NCI-H2171 (cell line): ENCODE measurements at regions not wholly inside any gene's neighbourhood (a gene's known extent, or its start where the extent isn't known, plus 50 kb on each side); places are given as distances from the start of the nearest gene placed in this dataset.

Experiments
- DNase-seq: peaks from one replicate; lab custom pipeline; 2025; lab: John Stamatoyannopoulos, UW

DNA sequence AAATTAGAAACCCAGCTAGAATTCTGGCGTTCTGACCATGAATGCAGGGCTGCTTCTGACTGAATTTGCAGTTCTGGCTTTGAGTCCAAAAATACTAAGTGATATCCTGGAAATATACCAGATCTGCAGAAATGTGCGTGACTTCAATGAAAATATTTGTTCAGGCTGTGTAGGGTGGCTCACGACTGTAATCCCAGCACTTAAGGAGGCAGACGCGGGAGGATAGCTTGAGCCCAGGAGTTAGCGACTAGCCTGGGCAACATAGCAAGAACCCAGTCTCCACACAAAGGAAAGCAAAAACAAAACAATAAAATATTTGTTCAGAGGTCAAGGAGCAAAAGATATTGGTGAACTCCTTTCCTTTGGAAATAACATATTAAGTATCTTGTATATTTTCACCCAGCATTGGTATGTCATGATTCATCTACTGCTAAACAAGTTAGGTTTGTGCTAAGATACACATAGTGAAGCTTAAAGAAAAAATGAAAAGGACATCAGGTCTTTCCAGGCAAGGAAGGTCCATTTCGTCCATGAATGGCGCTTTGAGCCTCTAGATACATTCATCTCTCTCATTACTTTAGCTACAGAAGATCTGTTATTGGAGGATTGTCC lies 239.2 kb downstream of the CMPK2 start:
- no peak for DNase-seq

DNA sequence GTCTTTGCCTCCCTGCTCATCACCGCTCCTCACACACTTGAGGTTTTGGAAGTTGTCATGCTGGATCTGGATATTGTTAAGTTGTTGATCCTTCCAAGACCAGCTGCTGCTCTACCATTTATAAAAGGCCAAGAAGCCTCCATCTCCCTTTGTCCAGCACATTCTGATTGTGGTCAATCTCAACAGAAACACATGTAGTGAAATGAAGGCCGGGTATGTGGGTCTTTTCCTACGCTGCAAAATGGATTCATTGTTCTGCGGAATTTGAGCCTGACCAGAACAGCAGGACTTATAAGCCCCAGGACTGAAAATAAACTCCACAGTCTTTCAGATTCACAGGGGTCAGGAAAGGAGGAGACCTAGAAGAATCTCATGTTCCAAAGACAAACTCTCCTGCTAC lies 238.4 kb downstream of the CMPK2 start:
- DNase-seq = no peak

DNA sequence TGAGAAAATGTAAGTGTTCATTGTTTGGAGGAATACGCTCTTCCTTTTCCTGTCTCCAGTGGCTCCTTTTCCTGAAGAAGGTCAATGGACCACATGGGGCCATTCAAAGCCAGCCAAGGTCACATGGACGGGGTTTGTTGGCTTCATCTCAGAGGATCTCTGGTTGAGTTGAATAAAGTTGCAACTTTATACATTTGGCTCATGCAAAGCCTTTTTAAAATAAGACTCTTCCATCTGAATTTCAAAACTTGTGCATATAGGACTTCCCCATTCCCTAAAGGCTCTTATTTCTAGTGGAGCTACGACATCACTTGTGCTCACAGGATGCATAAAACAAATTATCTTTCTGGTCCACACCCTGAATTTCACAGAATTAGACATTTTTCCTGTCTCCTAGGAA lies 235.5 kb downstream of the CMPK2 start:
- DNase-seq = no peak

DNA sequence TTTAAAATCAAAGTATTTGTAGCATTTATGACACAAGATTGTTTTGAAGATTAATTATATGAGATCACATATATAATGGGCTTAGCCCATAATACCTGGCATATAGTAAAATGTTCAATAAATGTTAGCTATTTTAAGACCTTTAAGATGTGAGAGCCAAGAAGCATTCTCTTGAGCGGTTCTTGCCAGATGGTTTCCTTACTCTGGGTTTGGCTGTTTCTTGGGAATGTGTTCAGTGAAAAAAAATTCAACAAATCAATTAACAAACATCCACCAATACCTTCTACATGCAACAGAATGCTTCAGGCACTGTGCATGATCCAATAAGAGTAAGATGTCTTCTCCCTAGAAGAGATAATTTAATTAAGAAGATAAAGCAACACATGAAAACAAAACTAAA lies 230.4 kb downstream of the CMPK2 start:
- DNase-seq = no peak

DNA sequence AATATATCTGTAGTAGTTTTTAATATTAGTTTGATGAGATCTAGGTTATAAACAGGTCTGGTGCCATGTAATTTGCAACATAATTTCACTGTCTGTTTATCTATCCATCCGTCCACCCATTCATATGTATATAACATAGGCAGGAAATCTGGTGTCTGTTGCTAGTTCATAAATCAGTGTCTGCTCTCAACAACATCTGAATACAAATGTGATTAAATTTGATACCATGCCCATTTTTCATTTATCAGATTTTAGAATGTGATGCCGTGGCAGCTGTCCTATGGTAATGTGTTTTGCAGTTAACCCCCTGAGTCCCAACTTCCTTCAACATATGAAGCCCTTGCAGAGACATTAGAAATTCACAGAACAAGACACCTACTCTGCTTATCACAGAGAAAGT lies 228.4 kb downstream of the CMPK2 start:
- DNase-seq = peak; percentile 88

DNA sequence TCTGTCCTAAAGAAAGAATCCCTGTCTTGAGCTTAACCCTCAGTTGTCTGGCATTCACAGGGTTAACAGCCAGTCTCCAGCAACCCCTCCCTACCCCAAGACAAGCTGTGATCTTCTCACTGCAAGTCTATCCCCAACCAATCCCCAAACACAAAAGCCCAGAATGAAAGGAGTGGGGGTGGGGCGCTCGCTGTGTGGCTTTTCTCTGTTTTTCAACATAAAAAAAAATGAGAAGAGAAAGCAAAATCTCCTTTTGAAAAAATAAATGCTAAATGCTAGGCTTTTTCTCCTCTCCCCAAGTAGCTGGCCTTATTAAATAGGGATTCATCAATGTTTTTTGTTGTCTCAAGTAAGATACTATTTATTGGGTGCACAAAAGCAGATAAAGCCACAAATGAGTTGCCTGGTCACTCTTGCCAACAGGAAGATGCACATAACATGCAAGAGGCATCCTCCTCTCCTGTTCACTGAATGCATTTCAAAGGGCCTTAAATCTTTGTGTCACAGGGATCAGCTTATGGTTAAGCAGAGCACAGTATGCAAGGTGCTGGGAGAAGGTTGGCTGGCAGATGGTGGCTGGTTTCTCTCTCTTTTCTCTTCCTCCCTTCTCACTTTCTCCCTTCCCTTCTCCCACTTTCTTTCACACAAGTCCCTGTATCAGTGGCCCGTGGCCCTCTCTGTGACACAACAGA lies 225.6 kb downstream of the CMPK2 start:
- peak; percentile 95 for DNase-seq

DNA sequence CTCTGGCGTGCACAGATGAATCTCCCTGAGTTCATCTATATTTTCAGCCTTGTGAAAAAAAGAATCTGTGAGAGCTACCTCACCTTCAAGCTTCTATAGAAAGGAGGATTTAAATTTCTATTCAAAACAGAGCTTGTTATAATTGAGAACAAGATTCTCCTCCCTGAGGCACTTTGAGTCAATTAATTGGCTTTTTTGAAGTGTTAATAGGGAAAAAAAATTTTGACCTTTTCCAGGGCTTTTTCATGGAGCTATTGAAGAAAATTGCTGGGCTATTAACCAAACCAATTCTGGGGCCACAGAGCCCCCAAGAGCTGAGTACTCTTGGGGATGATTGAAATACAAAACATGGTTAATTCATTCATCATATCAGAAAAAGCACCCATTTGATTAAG lies 225.1 kb downstream of the CMPK2 start:
- DNase-seq = no peak

DNA sequence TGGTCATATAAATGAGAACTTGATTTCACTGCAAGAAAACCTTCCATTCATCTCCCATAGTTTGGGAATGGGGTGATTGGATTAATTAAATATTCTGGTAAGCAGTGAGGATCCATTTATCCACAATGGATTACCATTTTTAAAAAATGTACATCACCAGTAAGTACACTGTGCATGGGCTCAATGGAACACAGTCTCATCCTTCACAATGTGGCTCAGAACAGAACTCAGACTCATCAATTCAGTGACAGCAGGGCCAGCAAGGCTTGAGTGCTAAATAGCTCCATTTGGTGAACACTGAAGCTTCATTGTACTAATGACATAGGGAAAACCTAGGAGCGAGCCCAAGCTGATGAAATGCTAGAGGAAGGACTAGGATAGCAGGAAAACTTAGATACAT lies 223.8 kb downstream of the CMPK2 start:
- DNase-seq = peak; percentile 82

DNA sequence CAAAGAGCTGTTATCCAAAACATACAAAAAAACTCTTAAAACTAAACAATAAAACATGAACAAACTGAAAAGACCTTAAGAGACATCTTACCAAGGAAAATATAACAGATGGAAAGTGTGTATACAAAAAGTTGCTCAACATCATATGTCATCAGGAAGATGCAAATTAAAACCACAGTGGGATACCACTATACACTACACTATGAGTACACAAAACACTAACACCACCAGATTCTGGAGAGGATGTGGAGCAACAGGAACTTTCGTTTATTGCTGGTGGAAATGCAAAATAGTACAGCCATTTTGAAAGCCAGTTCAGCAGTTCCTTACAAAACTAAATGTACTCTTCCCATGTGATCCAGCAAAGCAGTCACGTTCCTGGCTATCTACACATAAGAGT lies 221.4 kb downstream of the CMPK2 start:
- no peak for DNase-seq

DNA sequence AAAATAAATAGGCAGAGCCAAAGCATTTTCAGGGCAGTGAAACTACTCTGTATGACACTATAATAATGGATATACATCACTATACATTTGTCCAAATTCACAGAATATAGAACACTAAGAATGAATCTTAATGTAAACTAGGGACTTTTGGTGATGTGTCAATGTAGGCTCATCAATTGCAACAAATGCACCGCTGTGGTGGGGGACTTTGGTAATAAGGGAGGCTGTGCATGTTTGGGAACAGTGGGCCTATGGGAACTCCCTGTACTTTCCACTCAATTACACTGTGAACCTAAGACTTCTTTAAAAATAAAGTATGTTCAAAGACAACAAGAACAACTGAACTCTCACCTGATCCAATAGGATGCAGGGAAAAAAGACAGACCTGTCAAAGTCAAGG lies 220.7 kb downstream of the CMPK2 start:
- DNase-seq = no peak

DNA sequence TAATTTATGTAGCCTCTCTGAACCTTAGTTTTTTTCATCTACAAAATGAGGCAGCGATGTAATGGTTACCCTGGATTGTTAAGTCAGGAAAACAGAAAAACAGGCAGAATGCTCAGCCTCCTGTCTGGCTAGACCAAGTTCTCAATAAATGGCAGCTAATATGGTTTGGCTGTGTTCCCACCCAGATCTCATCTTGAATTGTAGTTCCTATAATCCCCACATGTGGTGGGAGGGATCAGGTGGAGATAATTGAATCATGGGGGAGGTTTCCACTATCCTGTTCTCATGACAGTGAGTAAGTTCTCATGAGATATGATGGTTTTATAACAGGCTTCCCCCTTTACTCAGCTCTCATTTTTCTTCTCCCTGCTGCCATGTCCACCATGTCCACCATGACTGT lies 220.0 kb downstream of the CMPK2 start:
- DNase-seq = peak; percentile 24

DNA sequence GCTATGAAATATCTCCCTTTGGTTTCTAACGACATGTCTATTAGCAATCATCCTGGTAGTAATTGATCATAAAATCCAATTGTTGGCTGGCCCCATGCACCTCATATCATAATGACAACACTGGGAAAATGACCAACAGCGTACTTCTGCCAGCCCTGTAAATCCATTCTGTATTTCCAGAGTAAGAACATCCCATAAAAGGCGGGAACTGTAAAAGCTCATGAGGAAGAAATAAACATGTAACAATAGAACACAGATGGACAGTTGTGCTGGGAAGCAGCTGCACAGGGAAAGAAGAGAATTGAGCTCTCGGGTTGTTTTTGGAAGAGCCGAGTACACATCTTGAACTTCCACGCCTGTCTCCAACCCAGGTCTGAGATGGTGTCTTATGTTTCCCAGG lies 218.7 kb downstream of the CMPK2 start:
- DNase-seq = no peak

DNA sequence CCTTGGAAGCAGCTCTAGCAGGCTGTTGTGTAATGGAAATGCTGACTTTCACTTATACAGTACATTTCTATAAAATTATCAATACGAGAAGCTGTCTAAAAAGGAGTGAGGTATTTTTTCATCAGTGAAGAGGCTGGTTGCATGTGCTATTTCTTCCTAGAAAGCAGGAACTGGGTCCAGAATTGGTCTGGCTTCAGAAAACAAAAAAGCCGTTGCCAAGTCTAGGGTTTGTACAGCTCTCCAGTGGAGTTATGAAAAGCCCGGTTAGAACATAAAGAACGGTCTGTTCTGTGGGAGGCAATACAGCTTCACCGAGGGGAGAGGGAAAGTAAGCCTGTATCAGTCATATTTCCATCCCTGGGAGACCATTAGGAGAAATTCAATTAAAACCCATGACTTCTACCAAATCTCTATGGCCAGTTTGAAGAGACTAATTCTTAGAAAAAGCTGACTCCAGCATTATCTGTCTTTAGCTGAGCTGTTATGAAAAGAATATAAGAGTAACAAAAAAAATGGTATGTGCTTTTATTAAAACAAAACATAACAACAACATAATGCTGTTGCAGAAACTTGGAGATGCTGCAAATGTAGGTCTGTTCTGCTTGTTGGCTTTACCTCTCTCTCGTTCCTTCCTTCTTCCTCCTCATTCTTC lies 217.0 kb downstream of the CMPK2 start:
- no peak for DNase-seq

DNA sequence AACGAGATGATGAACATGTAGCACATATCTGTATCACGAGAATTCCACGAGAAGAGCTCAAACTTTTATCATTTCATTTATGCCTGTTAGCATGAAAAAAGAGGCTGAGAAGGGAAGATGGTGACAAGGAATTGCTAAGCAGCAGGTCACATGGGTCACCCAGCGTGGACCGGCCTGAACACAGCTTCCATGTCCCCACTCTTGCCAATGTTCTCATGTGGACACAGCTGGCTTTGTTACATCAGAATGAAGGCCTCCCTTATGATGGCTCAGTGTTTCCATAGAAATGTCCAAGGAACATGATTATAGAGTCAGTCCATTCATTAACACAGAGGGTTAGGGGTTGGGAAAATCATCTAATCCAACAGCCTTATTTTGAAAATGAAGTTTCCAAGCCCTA lies 215.4 kb downstream of the CMPK2 start:
- DNase-seq = no peak

DNA sequence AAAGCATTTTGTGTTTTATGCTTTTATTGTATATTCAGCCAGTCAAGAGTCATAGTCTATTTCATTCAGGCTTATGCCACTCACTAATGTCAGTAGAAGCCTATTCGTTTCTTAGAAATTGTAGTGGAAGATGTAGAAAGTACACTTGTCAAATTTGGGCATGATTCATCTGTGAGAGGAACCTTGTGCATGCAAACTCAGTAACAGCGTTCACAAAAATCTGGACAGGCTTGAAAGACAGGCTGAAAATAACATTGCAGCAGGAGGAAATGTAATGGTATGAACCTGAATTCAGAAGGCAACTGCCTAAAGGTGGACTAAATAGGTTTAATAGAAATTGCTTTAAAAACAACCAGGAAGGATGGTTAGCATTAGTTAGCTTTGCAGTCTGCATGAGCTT lies 213.5 kb downstream of the CMPK2 start:
- no peak for DNase-seq

DNA sequence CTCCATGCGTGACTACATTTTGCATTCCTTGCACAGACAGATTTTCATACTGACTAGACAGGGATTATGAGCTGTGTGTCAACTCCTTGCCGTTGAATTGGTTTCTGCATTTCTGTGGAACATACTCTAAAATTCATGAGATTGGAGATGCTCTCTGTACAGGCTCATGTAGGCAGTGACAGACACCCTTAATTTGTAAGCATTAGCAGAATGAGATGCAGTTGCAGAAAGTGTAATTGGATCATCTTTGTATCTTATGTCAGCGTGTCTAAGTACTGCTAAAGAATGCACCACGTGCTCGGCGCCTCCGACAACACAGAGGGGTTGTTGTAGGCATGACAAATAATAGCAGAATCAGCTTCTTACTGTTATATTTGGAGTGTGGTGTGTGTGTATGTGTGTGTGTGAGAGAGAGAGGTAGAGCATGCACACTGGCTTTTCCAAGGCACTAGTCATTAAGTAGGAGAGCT lies 212.4 kb downstream of the CMPK2 start:
- DNase-seq = no peak

DNA sequence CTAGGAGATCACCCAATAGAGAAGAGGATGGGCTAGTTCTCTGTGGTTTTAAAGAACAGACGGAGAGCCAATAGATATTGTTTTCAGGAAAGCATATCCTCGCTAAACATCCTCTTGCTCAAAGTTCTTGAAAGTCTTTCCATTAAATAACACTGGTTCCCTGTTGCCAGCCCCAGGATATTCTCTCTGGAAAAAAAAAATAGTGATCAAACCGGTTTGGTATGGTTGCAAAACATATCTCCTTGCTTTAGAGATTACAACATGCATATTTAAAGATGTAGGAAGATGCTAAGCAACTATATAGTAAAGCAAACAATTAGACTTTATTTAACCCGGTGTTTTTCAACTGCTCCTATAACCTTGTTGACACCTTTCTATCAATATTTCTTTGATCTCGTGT lies 211.4 kb downstream of the CMPK2 start:
- DNase-seq = no peak

DNA sequence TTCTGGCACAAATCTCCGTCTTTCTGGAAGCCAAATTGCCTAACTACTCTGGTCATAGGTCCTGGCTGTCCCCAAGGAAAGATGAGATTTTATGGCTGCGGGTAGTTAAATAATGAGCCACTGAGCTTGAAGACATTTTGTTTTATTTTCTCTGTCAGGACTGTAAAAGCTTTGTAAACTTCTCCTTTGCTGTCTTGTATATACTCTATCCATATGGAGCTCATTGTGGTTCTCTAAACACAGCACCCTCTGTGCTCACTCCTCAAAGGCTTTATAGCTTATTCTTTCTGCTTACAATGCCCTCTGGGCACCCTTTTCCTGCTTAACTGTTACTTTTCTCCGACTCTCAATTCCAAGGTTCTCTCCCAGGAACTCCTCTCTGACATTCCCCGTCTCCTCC lies 209.1 kb downstream of the CMPK2 start:
- no peak for DNase-seq

DNA sequence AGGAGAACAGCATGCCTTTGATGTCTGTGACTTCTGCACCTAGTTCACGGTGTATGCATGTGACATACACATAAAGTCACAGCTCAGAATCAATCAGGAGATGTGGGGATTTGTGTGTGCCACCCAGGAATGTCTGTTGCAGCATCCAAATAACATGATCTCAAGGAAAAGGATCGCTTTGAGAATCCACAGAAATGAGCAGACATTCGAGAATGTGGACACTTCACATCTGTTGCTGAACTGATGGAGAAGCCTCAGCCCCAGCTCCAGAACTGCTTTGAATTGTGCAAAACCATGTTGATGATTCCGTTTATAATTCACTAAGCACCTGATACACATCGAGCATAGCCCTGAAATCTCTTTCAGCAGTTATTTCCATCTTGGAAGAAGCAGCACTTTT lies 208.6 kb downstream of the CMPK2 start:
- no peak for DNase-seq

DNA sequence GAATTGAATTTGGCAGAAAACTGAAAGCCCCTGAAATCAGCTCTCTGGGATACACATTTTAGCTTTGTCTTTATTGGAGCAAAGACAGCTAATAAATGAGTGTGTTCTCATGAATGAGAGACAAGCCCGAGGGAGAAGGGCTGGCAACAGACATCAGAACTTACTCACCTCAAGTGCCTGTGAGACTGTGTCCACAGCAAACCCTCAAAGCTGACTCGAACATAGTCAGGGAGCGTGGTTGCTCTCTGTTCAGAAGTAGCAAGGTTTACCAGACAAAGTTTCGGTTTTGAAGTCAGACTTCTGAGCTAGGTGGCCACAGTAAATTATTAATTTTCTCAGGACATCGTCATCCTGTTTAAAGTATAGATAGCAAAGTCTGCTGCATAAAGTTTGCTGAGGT lies 207.9 kb downstream of the CMPK2 start:
- no peak for DNase-seq

DNA sequence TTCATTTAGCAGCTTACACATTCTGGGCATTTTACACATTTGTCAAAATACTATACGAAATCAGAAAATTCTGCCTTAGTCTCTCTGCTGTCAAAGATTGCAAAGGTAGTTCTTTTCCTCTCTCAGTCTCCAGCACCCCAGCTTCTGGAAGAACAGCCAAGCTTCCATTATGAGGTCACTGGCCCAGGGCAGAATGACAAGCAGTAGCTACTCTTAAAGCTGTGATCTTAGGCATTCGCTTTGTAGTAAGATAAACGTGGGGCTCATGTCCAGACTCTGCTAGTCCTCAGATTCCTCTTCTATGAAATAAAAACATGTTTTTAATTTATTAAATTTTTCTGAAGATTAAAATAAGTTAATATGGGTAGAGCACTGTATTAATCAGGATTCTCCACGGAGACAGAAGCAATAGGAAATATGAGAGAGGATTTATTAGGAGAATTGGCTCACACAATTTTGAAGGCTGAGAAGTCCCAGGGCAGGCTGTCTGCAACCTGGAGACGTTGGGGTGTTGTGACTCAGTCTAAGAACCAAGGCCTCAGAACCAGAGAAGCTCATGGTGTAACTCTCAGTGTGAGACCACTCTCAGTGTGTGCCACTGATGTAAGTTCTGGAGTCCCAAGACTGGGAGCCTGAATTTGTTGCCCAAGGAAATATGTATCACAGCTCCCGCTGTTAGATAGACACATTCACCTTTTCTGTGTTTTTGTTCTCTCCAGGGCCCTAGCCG lies 201.2 kb downstream of the CMPK2 start:
- DNase-seq = no peak

DNA sequence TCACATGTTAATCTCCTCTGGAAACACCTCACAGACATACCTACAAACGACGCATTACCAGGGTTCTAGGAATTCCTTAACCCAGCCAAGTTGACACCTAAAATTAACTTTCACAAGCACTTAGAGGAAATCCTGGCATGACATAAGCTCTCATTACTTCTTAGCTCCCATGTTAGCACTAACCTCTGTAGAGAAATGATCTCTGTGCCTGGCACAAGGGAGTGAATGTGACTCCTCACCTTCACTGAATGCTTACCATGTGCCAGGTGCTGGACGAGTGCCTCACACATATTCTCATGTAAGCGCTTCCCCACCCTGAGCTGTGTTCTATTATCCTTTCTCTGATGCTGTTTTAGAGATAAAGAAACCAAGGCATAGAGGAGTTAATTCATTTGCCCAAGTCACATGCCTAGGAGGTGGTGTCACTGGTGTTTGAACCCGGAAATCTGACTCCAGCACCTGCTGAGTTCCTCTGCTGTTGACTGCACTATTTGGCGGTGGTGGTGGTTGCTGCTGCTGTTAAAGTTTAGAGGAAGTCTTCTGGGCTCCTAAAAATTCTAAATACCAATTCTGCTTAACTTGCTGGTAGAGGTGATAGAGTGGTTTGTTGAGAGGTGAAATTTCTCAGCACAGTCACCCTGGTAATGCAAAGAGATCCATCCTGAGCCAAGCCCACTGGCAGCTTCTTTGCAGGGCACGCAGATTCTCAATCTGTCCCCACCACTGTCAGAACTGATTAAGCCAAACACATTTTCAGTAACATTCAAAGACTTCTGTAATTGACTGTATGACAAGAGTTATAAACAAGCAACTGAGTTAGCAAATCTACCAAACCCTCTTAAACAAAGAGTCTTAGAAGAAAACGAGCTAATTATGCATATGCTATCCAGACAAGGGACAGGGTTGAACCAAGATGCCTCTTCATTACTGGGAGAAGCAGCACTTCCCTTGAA lies 200.3 kb downstream of the CMPK2 start:
- no peak for DNase-seq
